Parathyroid adenoma (tissue), 2 donors: ENCODE measurements at regions not wholly inside any gene's neighbourhood (a gene's known extent, or its start where the extent isn't known, plus 50 kb on each side); places are given as distances from the start of the nearest gene placed in this dataset.

Source experiments
- H2AFZ ChIP-seq: fragments of 300-600 bp; sonication (generic); one replicate; pipeline ENCODE4 v1.7.0; 2017; ENCODE audit warnings: antibody characterized with exemption, mild to moderate bottlenecking
- H3K27ac ChIP-seq: fragments of 300-600 bp; sonication (generic); one replicate; pipeline ENCODE4 v1.7.0; 2017
- H3K27me3 ChIP-seq: fragments of 300-600 bp; sonication (generic); one replicate; pipeline ENCODE4 v1.7.0; 2017; ENCODE audit warnings: low read length; ENCODE audit not compliant: control insufficient read depth, insufficient read depth
- H3K36me3 ChIP-seq: fragments of 300-600 bp; sonication (generic); one replicate; pipeline ENCODE4 v1.7.0; 2017; ENCODE audit warnings: low read length; ENCODE audit not compliant: control insufficient read depth, insufficient read depth
- H3K4me1 ChIP-seq: fragments of 300-600 bp; sonication (generic); one replicate; pipeline ENCODE4 v1.7.0; 2017; ENCODE audit warnings: control low read depth
- H3K4me2 ChIP-seq: fragments of 300-600 bp; sonication (generic); one replicate; pipeline ENCODE4 v1.7.0; 2017; ENCODE audit warnings: low read length
- H3K4me3 ChIP-seq: fragments of 300-600 bp; sonication (generic); one replicate; pipeline ENCODE4 v1.7.0; 2017; ENCODE audit warnings: low read depth, low read length
- H3K79me2 ChIP-seq: fragments of 300-600 bp; sonication (generic); one replicate; pipeline ENCODE4 v1.7.0; 2017; ENCODE audit warnings: control low read depth
- H3K9ac ChIP-seq: fragments of 300-600 bp; sonication (generic); one replicate; pipeline ENCODE4 v1.7.0; 2017; ENCODE audit warnings: mild to moderate bottlenecking
- H3K9me3 ChIP-seq: fragments of 300-600 bp; sonication (generic); one replicate; pipeline ENCODE4 v1.7.0; 2017; ENCODE audit warnings: low read length; ENCODE audit not compliant: control insufficient read depth
- TF ChIP-seq, protein P1 (sequence below): fragments of 300-600 bp; sonication (generic); IDR thresholded peaks from one replicate; pipeline ENCODE4 v1.7.0; 2017; ENCODE audit warnings: antibody characterized with exemption, mild to moderate bottlenecking
- donor health status: primary hyperparathyroidism.

GRCh38 chr18:78199002-78199401 is 780.6 kb upstream of the SALL3 start:
- H3K79me2 ChIP-seq = no peaks in the 10 kb centered on the region
- H3K27ac ChIP-seq = no peak overlapping the region
- H3K27me3 ChIP-seq = no peaks in the 10 kb centered on the region
- no peaks in the 10 kb centered on the region for H3K36me3 ChIP-seq
- no peak overlapping the region for H3K9ac ChIP-seq
- no peak overlapping the region for H2AFZ ChIP-seq
- TF ChIP-seq, protein P1, sequence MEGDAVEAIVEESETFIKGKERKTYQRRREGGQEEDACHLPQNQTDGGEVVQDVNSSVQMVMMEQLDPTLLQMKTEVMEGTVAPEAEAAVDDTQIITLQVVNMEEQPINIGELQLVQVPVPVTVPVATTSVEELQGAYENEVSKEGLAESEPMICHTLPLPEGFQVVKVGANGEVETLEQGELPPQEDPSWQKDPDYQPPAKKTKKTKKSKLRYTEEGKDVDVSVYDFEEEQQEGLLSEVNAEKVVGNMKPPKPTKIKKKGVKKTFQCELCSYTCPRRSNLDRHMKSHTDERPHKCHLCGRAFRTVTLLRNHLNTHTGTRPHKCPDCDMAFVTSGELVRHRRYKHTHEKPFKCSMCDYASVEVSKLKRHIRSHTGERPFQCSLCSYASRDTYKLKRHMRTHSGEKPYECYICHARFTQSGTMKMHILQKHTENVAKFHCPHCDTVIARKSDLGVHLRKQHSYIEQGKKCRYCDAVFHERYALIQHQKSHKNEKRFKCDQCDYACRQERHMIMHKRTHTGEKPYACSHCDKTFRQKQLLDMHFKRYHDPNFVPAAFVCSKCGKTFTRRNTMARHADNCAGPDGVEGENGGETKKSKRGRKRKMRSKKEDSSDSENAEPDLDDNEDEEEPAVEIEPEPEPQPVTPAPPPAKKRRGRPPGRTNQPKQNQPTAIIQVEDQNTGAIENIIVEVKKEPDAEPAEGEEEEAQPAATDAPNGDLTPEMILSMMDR = no peak
- H3K9me3 ChIP-seq = no peaks in the 10 kb centered on the region
- H3K4me3 ChIP-seq = no peak overlapping the region
- no peak overlapping the region for H3K4me2 ChIP-seq
- no peaks in the 10 kb centered on the region for H3K4me1 ChIP-seq

DNA sequence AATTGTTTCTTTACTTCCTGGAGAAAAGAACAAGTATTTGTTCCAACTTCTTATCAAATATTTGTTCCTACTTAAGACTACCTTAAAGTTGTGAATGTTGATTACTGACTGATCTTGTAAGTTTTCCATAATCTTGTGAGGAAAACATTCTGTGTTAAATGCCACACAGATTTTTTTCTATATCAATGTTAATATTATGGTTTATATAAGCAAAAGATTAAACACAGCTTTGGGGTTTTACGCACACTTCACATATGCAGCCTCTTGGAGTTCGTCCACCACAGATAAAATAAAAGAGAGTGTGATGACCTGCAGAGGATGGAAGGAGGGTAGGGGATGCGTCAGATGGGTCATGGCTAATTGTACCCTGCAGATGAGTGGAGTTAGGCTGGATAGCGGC is 780.0 kb upstream of the SALL3 start:
- no peak overlapping the region for H3K9ac ChIP-seq
- no peaks in the 10 kb centered on the region for H3K79me2 ChIP-seq
- H3K4me3 ChIP-seq = no peak overlapping the region
- TF ChIP-seq, protein P1 = no peak
- no peaks in the 10 kb centered on the region for H3K36me3 ChIP-seq
- H3K4me1 ChIP-seq = no peaks in the 10 kb centered on the region
- no peak overlapping the region for H2AFZ ChIP-seq
- no peak overlapping the region for H3K4me2 ChIP-seq
- H3K27me3 ChIP-seq = no peaks in the 10 kb centered on the region
- H3K9me3 ChIP-seq = no peaks in the 10 kb centered on the region
- H3K27ac ChIP-seq = no peak overlapping the region

DNA sequence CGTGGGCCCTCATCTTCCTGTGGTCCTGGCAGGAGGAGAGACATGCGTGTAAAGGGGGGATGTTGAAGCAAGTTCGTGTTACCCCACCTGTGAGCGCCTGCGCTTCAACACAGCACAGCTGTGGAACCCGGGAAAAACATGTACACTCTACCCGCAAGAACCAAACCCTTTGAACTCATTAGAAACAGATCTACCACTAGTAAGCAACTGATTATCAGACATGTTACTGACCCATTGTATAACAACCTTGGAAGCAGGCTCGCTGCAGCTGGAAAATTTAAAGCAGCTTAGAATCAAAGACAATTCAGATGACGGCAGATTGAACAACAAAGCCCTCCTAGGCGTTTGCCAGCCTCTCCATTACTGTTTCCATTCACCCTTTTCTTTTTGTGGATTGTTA is 771.7 kb upstream of the SALL3 start:
- H3K27me3 ChIP-seq = no peaks in the 10 kb centered on the region
- no peaks in the 10 kb centered on the region for H3K9me3 ChIP-seq
- H3K4me3 ChIP-seq = no peak overlapping the region
- H3K4me2 ChIP-seq = no peak overlapping the region
- no peak overlapping the region for H2AFZ ChIP-seq
- no peaks in the 10 kb centered on the region for H3K79me2 ChIP-seq
- H3K4me1 ChIP-seq = no peaks in the 10 kb centered on the region
- H3K9ac ChIP-seq = no peak overlapping the region
- no peaks in the 10 kb centered on the region for H3K36me3 ChIP-seq
- TF ChIP-seq, protein P1 = no peak
- no peak overlapping the region for H3K27ac ChIP-seq

GRCh38 chr18:78208461-78208860 is 771.2 kb upstream of the SALL3 start:
- TF ChIP-seq, protein P1 = no peak
- H3K27ac ChIP-seq = no peak overlapping the region
- H3K9ac ChIP-seq = no peak overlapping the region
- H3K27me3 ChIP-seq = no peaks in the 10 kb centered on the region
- H3K36me3 ChIP-seq = no peaks in the 10 kb centered on the region
- no peak overlapping the region for H2AFZ ChIP-seq
- H3K4me3 ChIP-seq = no peak overlapping the region
- H3K4me2 ChIP-seq = no peak overlapping the region
- H3K9me3 ChIP-seq = no peaks in the 10 kb centered on the region
- no peaks in the 10 kb centered on the region for H3K79me2 ChIP-seq
- no peaks in the 10 kb centered on the region for H3K4me1 ChIP-seq

DNA sequence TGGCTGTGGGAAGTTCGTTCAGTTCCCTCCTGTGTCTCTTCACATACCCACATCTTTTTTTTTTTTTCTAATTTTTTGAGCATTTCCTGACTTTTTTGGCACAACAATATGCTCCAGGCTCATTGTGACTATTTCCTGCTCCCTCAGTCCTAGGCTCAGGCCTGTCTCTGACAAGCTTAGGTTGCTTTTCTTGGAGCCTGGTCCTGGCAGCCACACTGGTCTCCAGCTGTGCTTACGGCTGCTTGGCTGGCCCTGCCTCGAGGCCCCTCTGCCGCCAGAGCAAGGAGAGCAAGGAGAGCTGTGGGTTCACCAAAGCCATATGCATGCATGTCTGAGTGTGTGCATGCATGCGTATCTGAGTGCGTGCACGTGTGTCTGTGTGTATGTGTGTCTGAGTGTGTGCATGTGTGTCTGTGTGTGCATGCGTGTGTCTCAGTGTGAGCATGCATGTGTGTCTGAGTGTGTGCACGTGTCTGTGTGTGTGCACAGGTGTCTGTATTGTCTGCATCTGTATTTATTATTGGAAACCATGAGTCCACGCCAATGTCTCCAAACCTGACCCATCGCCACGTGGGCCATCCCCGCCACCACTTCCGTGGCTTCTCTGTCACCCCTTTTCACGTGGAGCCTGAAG is 766.1 kb upstream of the SALL3 start:
- no peak overlapping the region for H3K4me3 ChIP-seq
- no peak overlapping the region for H3K9ac ChIP-seq
- no peak overlapping the region for H3K27ac ChIP-seq
- H3K4me2 ChIP-seq = no peak overlapping the region
- no peak overlapping the region for H2AFZ ChIP-seq
- H3K36me3 ChIP-seq = no peaks in the 10 kb centered on the region
- no peaks in the 10 kb centered on the region for H3K9me3 ChIP-seq
- TF ChIP-seq, protein P1 = no peak
- H3K27me3 ChIP-seq = no peaks in the 10 kb centered on the region
- H3K79me2 ChIP-seq = no peaks in the 10 kb centered on the region
- H3K4me1 ChIP-seq = no peaks in the 10 kb centered on the region
